ENCODE measurements at regions not wholly inside any gene's neighbourhood (a gene's known extent, or its start where the extent isn't known, plus 50 kb on each side); places are given as distances from the start of the nearest gene placed in this dataset.
"Not testable (repeated sequence)": the region's sequence is repeated elsewhere in the genome, so short reads cannot be mapped to it uniquely, and the experiment has no call there.

GRCh38 chrX:42832764-42833549, 55.0 kb upstream of the PPP1R2C start:
- no peak for DNase-seq

GRCh38 chrX:42833550-42833940, 55.6 kb upstream of the PPP1R2C start:
- DNase-seq = not testable (repeated sequence)

DNA sequence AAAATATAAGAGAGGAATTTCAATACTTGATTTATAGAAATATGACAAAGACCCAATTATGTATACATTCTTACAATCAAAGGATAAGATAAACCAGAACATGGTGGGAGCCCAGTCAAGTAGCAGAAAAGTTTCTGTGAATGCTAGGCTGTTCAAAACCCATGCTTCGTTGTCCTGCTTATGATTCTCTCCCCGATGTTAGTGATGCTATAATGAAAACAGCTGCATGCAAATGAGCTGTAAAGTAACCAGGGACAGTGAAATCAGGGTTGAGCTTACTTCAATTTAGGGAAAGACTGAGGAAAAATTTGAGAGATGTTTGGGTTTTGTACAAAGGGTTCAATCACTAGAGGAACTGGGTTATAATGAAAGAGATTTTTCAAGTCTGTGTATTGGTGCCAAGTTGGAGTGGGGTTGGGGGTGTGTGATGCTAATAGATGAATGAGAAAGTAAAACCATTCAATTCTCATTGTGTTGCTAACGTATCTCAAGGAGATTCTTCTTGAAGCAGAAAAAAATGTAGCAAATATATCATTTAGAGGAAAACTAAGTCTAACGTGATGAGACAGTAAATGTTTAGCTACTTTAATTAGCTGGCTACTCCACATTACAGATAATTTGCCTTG, 59.3 kb upstream of the PPP1R2C start:
- no peak for DNase-seq

DNA sequence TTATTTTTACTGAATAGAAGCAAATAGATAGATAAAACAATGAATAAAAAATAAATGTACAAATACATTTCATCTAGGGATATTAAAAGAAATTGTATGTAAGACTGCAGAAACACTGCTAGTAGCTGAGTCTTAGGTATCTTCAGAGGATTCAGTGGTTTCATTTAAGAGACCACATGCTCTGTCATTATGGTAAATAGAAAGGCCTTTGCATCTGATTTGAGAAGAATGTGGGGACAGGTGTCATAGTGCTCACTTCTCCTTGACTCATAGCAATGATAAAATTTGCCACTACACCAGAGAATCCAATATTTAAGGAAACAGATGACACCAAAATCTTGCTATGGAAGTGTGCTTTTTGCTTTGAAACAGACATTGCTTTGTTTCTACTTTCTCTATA, 59.8 kb upstream of the PPP1R2C start:
- no peak for DNase-seq

GRCh38 chrX:42839632-42840031, 61.7 kb upstream of the PPP1R2C start:
- DNase-seq = no peak

GRCh38 chrX:42846741-42847140, 68.8 kb upstream of the PPP1R2C start:
- no peak for DNase-seq

- DNase-seq = no peak
Observed at GRCh38 chrX:42855259-42855658, 77.3 kb upstream of the PPP1R2C start.

GRCh38 chrX:42857766-42858165, 79.8 kb upstream of the PPP1R2C start:
- no peak for DNase-seq

GRCh38 chrX:42869011-42869410, 91.0 kb upstream of the PPP1R2C start:
- DNase-seq = no peak

DNA sequence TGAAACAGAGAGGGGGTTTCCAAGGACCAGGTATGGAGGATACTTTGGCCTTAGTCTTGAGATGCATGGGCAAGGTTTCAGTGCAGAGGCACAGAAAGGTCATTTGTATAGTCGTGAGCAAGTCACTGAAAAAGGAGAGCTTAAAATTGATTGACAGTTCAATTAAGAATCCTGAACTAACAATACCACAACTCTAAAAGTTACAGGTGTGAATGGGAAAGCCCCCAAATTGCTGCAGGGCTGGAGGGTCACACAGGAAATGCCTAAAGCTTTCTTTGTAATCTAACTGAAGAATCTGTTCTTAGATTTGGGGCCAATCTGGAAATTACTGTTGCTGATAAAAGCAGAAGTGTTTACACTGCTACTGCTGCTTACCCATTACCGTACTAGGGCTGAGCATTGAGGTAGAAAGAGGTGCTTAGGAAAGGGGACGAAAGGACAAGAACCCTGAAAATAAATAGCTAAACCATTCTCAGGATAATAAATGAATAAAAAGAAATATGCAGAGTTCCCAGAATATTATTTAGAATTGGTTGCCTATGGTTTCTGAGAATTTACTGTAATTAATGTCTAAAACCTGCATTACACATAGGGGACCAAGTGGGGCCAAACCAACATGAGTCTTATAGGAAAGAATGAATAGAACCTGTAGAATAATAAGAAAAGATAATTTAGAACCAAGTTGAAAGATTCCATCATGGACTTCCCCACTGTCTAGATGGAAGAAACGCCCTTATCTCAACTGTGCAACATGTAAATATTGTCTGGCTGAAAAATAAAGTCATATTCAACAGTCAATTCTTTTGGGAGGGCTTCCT, 91.9 kb upstream of the PPP1R2C start:
- no peak for DNase-seq

DNA sequence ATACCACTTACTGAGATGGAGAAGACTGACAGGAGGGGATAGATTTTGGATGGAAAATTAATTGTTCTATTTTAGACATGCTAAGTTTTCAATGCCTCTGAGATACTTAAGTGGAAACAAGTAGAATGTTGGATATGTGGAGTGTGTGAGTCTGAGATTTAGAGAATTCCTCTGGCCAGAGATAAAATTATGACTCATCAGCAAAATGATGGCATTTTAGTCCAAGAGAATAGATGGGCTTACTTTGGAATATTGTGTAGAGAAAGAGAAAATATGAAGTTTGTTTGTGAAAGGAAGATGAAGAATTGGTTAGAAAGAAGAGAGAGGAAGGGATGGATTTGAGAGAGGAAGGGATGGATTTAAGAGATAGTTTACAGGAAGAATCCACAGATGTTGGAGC, 108.6 kb upstream of the PPP1R2C start:
- DNase-seq = no peak

GRCh38 chrX:42900947-42901346, 123.0 kb upstream of the PPP1R2C start:
- DNase-seq = no peak

- DNase-seq = no peak
Observed at GRCh38 chrX:42902513-42902912, 124.5 kb upstream of the PPP1R2C start.

DNA sequence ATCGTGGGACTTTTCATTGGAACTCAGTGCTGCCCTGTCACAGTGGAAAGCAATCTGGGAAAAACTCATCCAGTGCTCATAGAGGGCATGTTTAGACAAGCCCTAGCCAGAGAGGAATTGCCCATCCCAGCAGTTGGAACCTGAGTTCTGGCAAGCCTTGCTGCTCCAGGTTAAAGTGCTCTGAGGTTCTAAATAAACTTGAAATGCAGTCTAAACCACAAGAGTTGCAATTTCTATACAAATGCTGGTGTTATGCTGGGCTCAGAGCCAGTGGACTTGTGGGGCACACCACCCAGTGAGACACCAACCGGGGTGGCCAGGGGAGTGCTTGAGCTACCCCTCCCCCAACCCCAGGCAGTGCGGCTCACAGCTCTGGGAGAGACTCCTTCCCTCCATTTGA, 142.8 kb upstream of the PPP1R2C start:
- DNase-seq = no peak

DNA sequence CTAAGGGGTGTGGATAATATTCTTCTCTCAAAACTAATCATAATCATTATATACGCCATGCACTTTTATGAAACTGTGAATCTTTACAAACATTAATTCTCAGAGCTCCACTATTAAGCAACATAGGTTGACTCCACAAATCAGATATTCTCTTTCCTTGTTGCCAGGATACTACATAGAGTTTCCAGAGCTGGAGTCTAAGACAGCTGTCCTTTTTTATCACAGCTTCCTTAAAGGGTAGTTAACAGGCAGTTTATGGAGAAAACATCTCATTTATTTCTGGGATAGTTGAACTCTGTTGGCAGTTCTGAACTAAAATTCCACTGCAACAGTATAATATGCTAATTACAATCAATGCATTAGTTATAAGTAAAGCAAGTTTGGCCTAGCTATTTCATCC, 152.1 kb upstream of the PPP1R2C start:
- no peak for DNase-seq

GRCh38 chrX:42930951-42931350, 153.0 kb upstream of the PPP1R2C start:
- no peak for DNase-seq

- peak; percentile 3 for DNase-seq
Observed at GRCh38 chrX:42933187-42933586, 155.2 kb upstream of the PPP1R2C start.

- DNase-seq = no peak
Observed at GRCh38 chrX:42934020-42934726, 156.2 kb upstream of the PPP1R2C start.

DNA sequence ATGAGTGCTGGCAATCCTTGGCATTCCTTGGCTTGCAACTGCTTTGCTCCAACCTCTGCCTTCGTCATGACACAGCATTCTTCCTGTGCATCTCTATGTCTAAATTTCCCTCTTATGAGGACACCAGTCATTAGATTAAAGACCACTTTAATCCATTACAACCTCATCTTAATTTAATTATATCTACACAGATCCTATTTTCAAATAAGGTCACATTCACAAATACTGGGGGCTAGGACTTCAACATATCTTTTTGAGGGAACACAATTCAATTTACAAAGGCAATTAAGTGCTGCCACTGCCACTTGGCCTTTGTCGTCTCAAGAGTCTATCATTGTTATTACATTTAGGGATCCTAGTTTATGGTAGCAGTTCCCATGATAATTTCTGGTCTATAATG, 163.7 kb upstream of the PPP1R2C start:
- no peak for DNase-seq

- no peak for DNase-seq
Observed at GRCh38 chrX:42943051-42943974, 165.3 kb upstream of the PPP1R2C start.

GRCh38 chrX:42944381-42944998, 166.5 kb upstream of the PPP1R2C start:
- no peak for DNase-seq

Data from KG1 (cell line).